PC-3 (cell line): ENCODE measurements at regions not wholly inside any gene's neighbourhood (a gene's known extent, or its start where the extent isn't known, plus 50 kb on each side); places are given as distances from the start of the nearest gene placed in this dataset.
"Not testable (repeated sequence)": the region's sequence is repeated elsewhere in the genome, so short reads cannot be mapped to it uniquely, and the experiment has no call there.

Experiments
- ATAC-seq: fragments of 200-7000 bp; cut with Tn5 transposase; 2 replicates; pipeline ENCODE4 v1.9.1; 2020; ENCODE audit warnings: mild to moderate bottlenecking, moderate library complexity
- BruUV-seq: library from RNA; stranded (reverse); fragments of 400-500 nt; replicated peaks from 2 replicates; lab custom pipeline; 2021; lab: Mats Ljungman, UMichigan
- CTCF ChIA-PET: fragments of 300-600 bp; sonication (Branson Sonifier 250); formaldehyde crosslinking; loops from one replicate; lab custom pipeline; 2022; ENCODE audit warnings: antibody characterized with exemption; lab: Charles Lee
- POLR2A ChIA-PET: fragments of 300-600 bp; sonication (Branson Sonifier 250); formaldehyde crosslinking; loops from one replicate; lab custom pipeline; 2022; ENCODE audit warnings: antibody characterized with exemption; ENCODE audit not compliant: unreplicated experiment; lab: Charles Lee
- DNase-seq: peaks from one replicate; pipeline ENCODE4 v3.0.0-alpha.2; 2015
- H2AFZ ChIP-seq: fragments of 300-600 bp; sonication (generic); 2 replicates; pipeline ENCODE4 v1.6.0; 2016; ENCODE audit warnings: antibody characterized with exemption, low read length
- H3F3A ChIP-seq: fragments of 300-600 bp; sonication (generic); one replicate; pipeline ENCODE4 v1.6.0; 2017; ENCODE audit warnings: antibody characterized with exemption, low read length, control low read depth, mild to moderate bottlenecking; ENCODE audit not compliant: unreplicated experiment
- H3K27ac ChIP-seq: fragments of 300-600 bp; sonication (generic); 2 replicates; pipeline ENCODE4 v1.5.1; 2016; ENCODE audit warnings: mild to moderate bottlenecking, low read length
- H3K27me3 ChIP-seq: fragments of 300-600 bp; sonication (generic); 2 replicates; pipeline ENCODE4 v1.6.1; 2016; ENCODE audit warnings: low read length, mixed read lengths
- H3K36me3 ChIP-seq: fragments of 300-600 bp; sonication (generic); 2 replicates; pipeline ENCODE4 v1.6.1; 2016; ENCODE audit warnings: low read depth, mixed run types, low read length, mixed read lengths
- H3K4me1 ChIP-seq: fragments of 300-600 bp; sonication (generic); 2 replicates; pipeline ENCODE4 v1.5.1; 2016; ENCODE audit warnings: low read length; ENCODE audit not compliant: insufficient read depth
- H3K4me2 ChIP-seq: fragments of 300-600 bp; sonication (generic); 2 replicates; pipeline ENCODE4 v1.6.0; 2016; ENCODE audit warnings: low read length
- H3K4me3 ChIP-seq: fragments of 300-600 bp; sonication (generic); 2 replicates; pipeline ENCODE4 v1.5.1; 2016; ENCODE audit warnings: mild to moderate bottlenecking, low read length, mixed read lengths
- H3K79me2 ChIP-seq: fragments of 300-600 bp; sonication (generic); 2 replicates; pipeline ENCODE4 v1.6.1; 2017; ENCODE audit warnings: low read length, mixed read lengths
- H3K9ac ChIP-seq: fragments of 300-600 bp; sonication (generic); 2 replicates; pipeline ENCODE4 v1.6.0; 2016; ENCODE audit warnings: mild to moderate bottlenecking, low read length
- H3K9me2 ChIP-seq: fragments of 300-600 bp; sonication (generic); replicated peaks from 2 replicates; pipeline ENCODE4 v1.6.1; 2016; ENCODE audit warnings: mixed run types, low read length, mixed read lengths
- H3K9me3 ChIP-seq: fragments of 300-600 bp; sonication (generic); 2 replicates; pipeline ENCODE4 v1.6.1; 2016; ENCODE audit warnings: low read length, mixed read lengths
- H4K20me1 ChIP-seq: fragments of 300-600 bp; sonication (generic); 2 replicates; pipeline ENCODE4 v1.6.1; 2016; ENCODE audit warnings: low read length, mixed read lengths
- CTCF ChIP-seq: fragments of 300-600 bp; sonication (generic); conservative IDR thresholded peaks from 2 replicates; pipeline ENCODE4 v1.5.1; 2017; ENCODE audit warnings: antibody characterized with exemption, low read depth, mild to moderate bottlenecking, low read length
- EZH2 ChIP-seq: fragments of 300-600 bp; sonication (generic); IDR thresholded peaks from one replicate; pipeline ENCODE4 v1.6.1; 2017; ENCODE audit warnings: antibody characterized with exemption, mild to moderate bottlenecking, low read length; ENCODE audit not compliant: unreplicated experiment
- EZH2phosphoT487 ChIP-seq: fragments of 300-600 bp; sonication (generic); IDR thresholded peaks from 2 replicates; pipeline ENCODE4 v1.6.1; 2018; ENCODE audit warnings: mild to moderate bottlenecking, antibody characterized with exemption, low read length, borderline replicate concordance
- intact Hi-C: fragments of 100-400 bp; cut with micrococcal nuclease; formaldehyde crosslinking; loops from 2 replicates; pipeline ENCODE4 v1.9.0; 2023

GRCh38 chr11:121358760-121359159 lies 66.2 kb downstream of the SC5D start:
- no TSS peak for BruUV-seq
- no peaks in the 10 kb centered on the region for H3K9me3 ChIP-seq
- H3F3A ChIP-seq: no peaks in the 10 kb centered on the region
- H3K9ac ChIP-seq: no peak overlapping the region
- CTCF ChIA-PET: no interaction called here
- H3K4me2 ChIP-seq: no peak overlapping the region
- ATAC-seq (no peak), DNase-seq (no peak)
- no peaks in the 10 kb centered on the region for H4K20me1 ChIP-seq
- no peak overlapping the region for H3K4me3 ChIP-seq
- H3K27me3 ChIP-seq: no peaks in the 10 kb centered on the region
- POLR2A ChIA-PET: no interaction called here
- H3K36me3 ChIP-seq: no peaks in the 10 kb centered on the region
- H3K9me2 ChIP-seq: no peaks in the 10 kb centered on the region
- no peak overlapping the region for H3K27ac ChIP-seq
- intact Hi-C loops: no loop called here
- H2AFZ ChIP-seq: no peak overlapping the region
- no peaks in the 10 kb centered on the region for H3K79me2 ChIP-seq
- H3K4me1 ChIP-seq: peaks cover 23% of the 10 kb centered on the region
- TF ChIP-seq EZH2phosphoT487 (no peak), CTCF (no peak), EZH2 (no peak)

GRCh38 chr11:121359591-121359990 lies 67.0 kb downstream of the SC5D start:
- no peak for TF ChIP-seq CTCF
- TF ChIP-seq EZH2: no peak
- TF ChIP-seq EZH2phosphoT487: no peak
- Histone ChIP-seq H3K4me2 (no peak overlapping the region), H3K4me3 (no peak overlapping the region), H3K9me3 (no peaks in the 10 kb centered on the region), H2AFZ (no peak overlapping the region), H3K27ac (no peak overlapping the region), H3K27me3 (no peaks in the 10 kb centered on the region), H3K79me2 (no peaks in the 10 kb centered on the region), H3F3A (no peaks in the 10 kb centered on the region), H4K20me1 (no peaks in the 10 kb centered on the region), H3K4me1 (peaks cover 23% of the 10 kb centered on the region), H3K36me3 (no peaks in the 10 kb centered on the region), H3K9ac (no peak overlapping the region), H3K9me2 (no peaks in the 10 kb centered on the region)
- ChIA-PET POLR2A (no interaction called here), CTCF (no interaction called here)
- ATAC-seq (no peak), DNase-seq (no peak)
- no TSS peak for BruUV-seq
- intact Hi-C loops: no loop called here

GRCh38 chr11:121362955-121363354 lies 70.4 kb downstream of the SC5D start:
- H3K79me2 ChIP-seq, CTCF ChIA-PET, H3K36me3 ChIP-seq, BruUV-seq, H3K27me3 ChIP-seq, H3K4me1 ChIP-seq, intact Hi-C loops, H4K20me1 ChIP-seq, ATAC-seq, H3K9me3 ChIP-seq, H3K27ac ChIP-seq, H3K9ac ChIP-seq, H3K4me2 ChIP-seq, POLR2A ChIA-PET, DNase-seq, H3F3A ChIP-seq, H3K9me2 ChIP-seq, H2AFZ ChIP-seq, H3K4me3 ChIP-seq: not testable (repeated sequence)
